ENCODE measurements at regions not wholly inside any gene's neighbourhood (a gene's known extent, or its start where the extent isn't known, plus 50 kb on each side); places are given as distances from the start of the nearest gene placed in this dataset.

DNA sequence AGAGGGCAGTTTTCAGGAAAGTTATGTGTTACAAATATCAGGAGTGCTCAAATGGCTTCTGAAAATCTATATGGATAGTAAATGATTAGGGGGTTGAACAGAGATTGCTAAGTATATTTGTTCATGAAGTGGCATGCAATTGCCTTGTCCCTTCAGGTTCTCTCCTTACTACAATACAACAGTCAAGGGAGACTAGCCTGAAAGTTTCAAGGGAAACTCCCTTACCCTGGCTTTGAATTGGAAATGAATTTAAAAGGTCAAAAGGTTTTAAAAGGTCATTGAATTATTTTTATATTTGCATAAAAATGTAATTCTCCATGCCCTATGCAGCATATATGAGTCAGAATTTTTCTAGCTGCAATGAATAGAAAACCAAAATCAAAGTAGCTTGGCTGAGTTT lies 253.1 kb upstream of the SYT1 start:
- DNase-seq: no peak

DNA sequence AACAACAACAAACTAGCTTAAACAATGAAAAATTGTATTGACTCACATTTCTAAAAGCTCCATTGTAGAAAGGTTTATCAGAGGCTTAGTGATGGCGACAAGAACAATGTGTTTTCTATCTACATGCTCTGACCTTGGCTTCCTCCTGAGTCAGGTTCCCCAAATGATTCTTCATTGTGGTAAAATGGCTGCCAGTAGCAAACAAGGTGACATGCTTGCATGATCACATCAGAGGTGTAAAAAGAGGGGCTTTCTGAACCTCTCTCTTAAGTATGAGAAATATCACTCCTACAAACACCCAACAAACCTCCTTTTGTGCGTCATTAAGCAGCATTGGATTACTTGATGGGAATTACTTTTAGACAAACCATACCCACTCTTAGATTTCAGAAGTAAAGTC lies 252.4 kb upstream of the SYT1 start:
- no peak for DNase-seq

DNA sequence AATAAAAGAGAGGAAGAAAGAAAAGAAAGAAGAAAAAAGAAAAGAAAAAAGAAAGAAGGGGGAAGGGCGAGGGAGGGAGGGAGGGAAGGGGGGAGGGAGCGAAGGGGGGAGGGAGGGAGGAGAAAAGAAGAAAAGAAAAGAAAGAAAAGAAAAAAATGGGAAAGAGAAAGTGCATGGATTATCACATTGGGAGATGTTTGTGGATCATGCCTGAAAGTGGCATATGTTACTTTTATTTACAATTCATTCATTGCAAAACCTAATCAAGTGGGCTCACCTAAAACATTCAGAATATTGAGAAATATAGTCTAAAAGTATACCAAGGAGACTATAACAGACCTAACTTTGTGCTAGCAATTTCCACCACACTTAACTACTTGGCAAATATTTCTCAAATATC lies 246.9 kb upstream of the SYT1 start:
- DNase-seq: no peak

- no peak for DNase-seq
Observed at GRCh38 chr12:78622529-78623195, 241.9 kb upstream of the SYT1 start.

DNA sequence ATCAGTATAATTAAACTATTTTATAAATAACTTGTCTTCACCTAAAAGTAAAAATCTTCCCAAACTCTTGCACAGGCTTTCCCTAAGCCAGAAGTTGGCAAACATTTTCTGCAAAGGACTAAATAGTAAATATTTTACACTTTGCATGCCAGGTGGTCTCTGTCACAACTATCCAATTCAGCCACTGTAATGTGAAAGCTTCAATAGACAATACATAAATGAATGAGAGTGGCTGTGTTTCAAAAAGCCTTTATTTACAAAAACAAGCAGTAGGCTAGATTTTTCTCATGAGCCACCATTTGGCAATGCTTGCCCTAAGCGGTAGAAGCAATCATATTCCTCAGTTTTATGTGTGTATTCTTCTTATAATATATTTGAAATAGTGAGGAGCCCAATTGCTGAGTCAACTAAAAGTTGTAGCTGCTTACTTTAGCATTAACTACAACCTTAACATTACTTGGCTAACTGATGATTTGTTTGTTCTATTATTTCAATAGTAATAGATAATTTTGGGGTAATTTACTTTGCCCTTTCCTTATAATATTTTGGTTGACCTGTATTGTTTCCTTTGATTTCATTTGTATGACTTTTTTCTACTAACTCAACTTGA lies 236.0 kb upstream of the SYT1 start:
- DNase-seq: no peak

GRCh38 chr12:78636231-78636855 lies 228.2 kb upstream of the SYT1 start:
- DNase-seq: peak; percentile 76

- no peak for DNase-seq
Observed at GRCh38 chr12:78641837-78642423, 222.6 kb upstream of the SYT1 start.

GRCh38 chr12:78645956-78646355 lies 218.6 kb upstream of the SYT1 start:
- DNase-seq: no peak

GRCh38 chr12:78651755-78652154 lies 212.8 kb upstream of the SYT1 start:
- DNase-seq: no peak

GRCh38 chr12:78666584-78666983 lies 198.0 kb upstream of the SYT1 start:
- DNase-seq: no peak

DNA sequence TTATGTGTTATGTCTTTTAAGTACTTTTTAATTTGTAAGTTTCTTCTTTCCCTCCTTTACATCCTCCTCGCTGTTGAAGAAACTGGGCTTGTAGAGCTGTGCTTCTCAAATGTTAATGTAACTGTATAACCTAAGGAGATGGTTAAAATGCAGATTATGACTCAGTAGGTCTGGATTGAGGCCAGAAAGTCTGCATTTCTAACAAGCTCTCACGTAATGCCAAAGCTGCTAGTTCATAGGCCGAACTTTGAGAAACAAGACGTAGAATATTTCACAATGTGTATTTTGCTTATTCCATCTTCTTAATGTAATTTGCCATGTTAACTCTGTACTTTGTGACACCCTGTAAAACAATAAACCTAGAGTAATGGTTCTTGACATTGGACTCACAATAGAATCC lies 193.3 kb upstream of the SYT1 start:
- no peak for DNase-seq

GRCh38 chr12:78672033-78672432 lies 192.5 kb upstream of the SYT1 start:
- DNase-seq: no peak

DNA sequence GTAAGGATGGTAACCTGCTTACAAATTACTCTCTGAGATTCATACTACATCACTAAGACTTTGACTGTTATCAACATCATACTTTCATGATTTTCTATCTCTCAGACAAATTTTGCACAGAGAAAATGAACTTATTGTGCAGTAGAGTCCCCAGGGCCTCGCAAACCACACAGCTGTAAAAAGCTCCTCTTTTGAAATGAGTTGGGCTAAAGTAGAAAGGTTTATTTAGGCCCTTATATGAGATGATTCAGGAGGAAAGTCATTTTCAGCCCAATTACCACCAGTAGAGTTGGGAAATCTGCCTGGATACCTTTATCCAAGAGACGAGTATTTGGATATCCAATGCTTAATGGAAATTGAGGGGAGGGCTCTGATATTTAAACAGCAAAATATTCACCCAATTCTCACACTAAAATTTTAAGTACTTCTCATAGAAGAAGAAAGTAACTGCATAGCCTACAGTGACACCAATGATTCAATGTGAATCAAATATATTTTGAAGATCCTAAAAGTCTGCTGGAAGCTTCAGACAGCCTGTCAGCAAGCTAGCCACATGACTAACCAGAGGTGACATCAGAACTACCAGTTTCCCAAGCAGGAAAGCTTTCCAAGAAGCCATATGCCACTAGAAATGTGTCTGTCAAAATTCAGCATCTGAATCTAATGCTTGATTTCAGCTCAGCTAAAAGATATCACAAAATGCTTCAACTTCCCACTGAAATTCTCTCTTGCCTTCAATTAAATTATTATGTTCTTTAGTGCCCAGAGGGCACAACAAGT lies 190.1 kb upstream of the SYT1 start:
- DNase-seq: no peak

GRCh38 chr12:78680596-78680995 lies 184.0 kb upstream of the SYT1 start:
- no peak for DNase-seq

- no peak for DNase-seq
Observed at GRCh38 chr12:78683031-78683430, 181.5 kb upstream of the SYT1 start.

DNA sequence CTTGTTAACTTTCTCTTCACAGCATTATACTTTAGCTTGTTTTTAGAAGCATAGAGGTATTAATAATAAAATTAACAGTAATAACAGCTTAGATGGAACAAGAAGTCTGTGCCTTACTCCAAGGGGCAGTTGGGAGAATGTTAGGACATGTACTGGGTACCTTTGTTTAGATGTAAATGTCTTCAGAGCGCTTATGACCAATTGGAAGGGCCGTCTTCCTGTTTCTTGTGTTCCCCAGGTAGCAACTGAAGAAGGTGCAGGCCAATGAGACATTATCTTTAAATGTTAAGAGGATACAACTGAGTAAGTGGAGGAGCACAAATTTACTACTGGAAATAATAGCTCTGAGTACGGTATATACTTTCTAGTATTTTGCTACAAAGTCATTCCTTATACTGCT lies 180.9 kb upstream of the SYT1 start:
- DNase-seq: no peak

GRCh38 chr12:78684419-78684818 lies 180.2 kb upstream of the SYT1 start:
- DNase-seq: no peak

DNA sequence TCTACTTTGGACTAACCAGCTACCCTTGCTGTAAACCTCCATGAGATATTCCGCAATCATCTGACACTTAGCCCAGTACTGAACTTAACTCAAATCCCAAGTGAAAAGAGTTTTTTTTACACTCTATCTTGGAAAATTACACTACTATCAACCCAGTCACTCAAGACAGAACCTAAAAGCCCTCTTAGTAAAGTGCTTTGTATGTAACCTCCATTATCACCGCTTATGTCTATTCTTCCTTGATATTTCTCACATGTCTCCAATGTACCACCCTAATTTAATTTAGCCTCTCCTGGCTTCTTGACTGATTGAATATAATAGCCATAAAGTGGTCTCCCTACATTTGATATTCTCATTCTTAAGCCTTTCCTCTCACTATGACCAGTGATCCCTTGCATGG lies 168.8 kb upstream of the SYT1 start:
- no peak for DNase-seq

GRCh38 chr12:78696267-78696666 lies 168.3 kb upstream of the SYT1 start:
- no peak for DNase-seq

DNA sequence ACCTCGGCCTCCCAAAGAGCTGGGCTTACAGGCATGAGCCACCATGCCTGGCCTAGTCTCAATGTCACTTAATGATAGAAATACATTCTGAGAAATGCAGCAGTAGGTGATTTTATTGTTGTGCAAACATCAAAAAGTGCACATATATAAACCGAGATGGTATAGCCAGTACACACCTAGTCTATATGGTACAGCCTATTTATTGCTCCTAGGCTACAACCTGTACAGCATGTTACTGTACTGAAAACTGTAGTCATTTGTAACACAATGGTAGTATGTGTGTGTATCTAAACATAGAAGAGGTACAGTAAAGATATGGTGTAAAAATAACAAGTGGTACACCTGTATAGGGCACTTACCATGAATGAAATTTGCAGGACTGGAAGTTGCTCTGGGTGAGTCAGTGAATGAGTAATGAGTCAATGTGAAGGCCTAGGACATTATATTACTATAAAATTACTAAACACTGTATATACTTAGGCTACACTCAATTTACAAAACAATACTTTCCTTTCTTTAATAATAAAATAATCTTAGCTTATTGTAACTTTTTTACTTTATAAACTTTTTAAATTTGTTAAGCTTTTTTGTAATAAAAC lies 166.7 kb upstream of the SYT1 start:
- no peak for DNase-seq

DNA sequence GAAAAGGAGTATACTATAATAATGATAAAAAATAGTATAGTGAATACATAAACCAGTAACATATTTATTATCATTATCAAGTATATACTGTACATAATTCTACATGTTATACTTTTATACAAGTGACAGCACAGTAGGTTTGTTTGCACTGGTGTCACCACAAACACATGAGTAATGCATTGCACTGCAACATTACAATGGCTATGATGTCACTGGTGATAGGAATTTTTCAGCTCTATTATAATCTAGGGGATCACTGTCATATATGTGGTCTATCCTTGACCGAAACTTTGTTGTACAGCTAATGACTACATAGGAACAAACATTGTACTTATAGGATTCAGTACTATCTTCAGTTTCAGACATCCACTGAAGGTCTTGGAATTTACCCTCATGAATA lies 165.8 kb upstream of the SYT1 start:
- no peak for DNase-seq

GRCh38 chr12:78700565-78700964 lies 164.0 kb upstream of the SYT1 start:
- no peak for DNase-seq

Data from NCI-H146 (cell line).